ENCODE measurements at regions not wholly inside any gene's neighbourhood (a gene's known extent, or its start where the extent isn't known, plus 50 kb on each side); places are given as distances from the start of the nearest gene placed in this dataset.
"Not testable (repeated sequence)": the region's sequence is repeated elsewhere in the genome, so short reads cannot be mapped to it uniquely, and the experiment has no call there.

GRCh38 chr11:96486890-96487611 is 97.2 kb downstream of the JRKL start:
- TF ChIP-seq CTCF (IDR thresholded peaks at IDR 0.05), result no peak
- ATAC-seq (peak; percentile 70), DNase-seq (peak; percentile 71)
- Histone ChIP-seq H3K27ac (no peak overlapping the region), H3K36me3 (no peaks in the 10 kb centered on the region), H3K4me3 (no peak overlapping the region), H3K4me1 (peaks cover 9% of the 10 kb centered on the region), H3K9me3 (no peaks in the 10 kb centered on the region), H3K27me3 (no peaks in the 10 kb centered on the region)
- intact Hi-C loops (cut with DNase I), result no loop called here

GRCh38 chr11:96488911-96489310 is 99.1 kb downstream of the JRKL start:
- H3K36me3 ChIP-seq; ATAC-seq; H3K9me3 ChIP-seq; H3K4me3 ChIP-seq; H3K27me3 ChIP-seq; H3K4me1 ChIP-seq; DNase-seq; intact Hi-C loops (cut with DNase I); H3K27ac ChIP-seq: not testable (repeated sequence)

DNA sequence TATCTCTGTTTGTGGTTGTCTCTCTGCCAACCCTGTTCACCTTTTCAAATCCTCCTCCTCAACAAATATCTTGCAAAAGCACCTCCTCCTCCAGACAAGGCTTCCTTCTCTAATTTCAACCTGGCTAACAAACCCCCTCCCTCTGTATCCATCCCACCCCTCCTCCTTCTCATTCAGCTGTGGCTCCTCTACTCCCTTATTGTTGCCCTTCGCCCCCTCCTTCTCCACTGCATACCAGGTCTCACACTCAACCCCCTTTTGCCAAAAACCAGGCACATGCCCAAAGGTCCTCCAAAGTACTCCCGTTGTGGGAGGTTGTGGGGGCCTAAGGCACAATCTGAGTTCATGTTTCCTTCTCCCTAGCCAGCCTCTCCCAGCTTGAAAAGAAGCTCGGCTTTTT is 110.6 kb downstream of the JRKL start:
- Histone ChIP-seq H3K27me3 (no peaks in the 10 kb centered on the region), H3K9me3 (no peaks in the 10 kb centered on the region), H3K36me3 (no peaks in the 10 kb centered on the region), H3K27ac (no peak overlapping the region), H3K4me1 (no peaks in the 10 kb centered on the region), H3K4me3 (no peak overlapping the region)
- DNase-seq, result no peak
- no peak for TF ChIP-seq CTCF (IDR thresholded peaks at IDR 0.05)
- intact Hi-C loops (cut with DNase I), result no loop called here
- no peak for ATAC-seq

DNA sequence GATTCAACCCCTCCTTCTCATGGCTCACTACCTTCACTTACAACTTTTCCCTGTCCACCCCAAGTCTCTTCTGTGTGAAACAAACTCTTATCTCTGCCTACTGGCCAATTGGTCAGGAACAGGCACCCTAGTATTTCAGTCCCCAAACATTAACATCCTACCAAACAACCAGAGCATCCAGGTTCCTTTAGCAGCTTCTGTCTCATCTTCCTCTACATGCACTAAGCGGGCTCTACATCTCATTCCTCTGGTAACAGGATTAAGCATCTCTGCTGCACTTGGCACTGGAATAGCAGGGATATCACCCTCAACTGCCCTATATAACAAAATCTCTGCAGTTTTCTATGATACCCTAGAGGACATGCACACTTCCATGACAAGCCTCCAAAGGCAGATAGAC is 116.2 kb downstream of the JRKL start:
- H3K27ac ChIP-seq, result no peak overlapping the region
- no peak for ATAC-seq
- intact Hi-C loops (cut with DNase I), result no loop called here
- H3K36me3 ChIP-seq, result no peaks in the 10 kb centered on the region
- H3K27me3 ChIP-seq, result no peaks in the 10 kb centered on the region
- no peaks in the 10 kb centered on the region for H3K9me3 ChIP-seq
- no peak overlapping the region for H3K4me3 ChIP-seq
- DNase-seq, result no peak
- H3K4me1 ChIP-seq, result no peaks in the 10 kb centered on the region
- no peak for TF ChIP-seq CTCF (IDR thresholded peaks at IDR 0.05)

GRCh38 chr11:96506953-96507354 is 117.1 kb downstream of the JRKL start:
- no peak overlapping the region for H3K4me3 ChIP-seq
- no peaks in the 10 kb centered on the region for H3K36me3 ChIP-seq
- TF ChIP-seq CTCF (IDR thresholded peaks at IDR 0.05), result no peak
- no peaks in the 10 kb centered on the region for H3K9me3 ChIP-seq
- H3K27me3 ChIP-seq, result no peaks in the 10 kb centered on the region
- intact Hi-C loops (cut with DNase I), result no loop called here
- no peak for DNase-seq
- ATAC-seq, result no peak
- H3K27ac ChIP-seq, result no peak overlapping the region
- no peaks in the 10 kb centered on the region for H3K4me1 ChIP-seq

GRCh38 chr11:96508861-96509260 is 119.0 kb downstream of the JRKL start:
- Histone ChIP-seq H3K27ac (no peak overlapping the region), H3K4me1 (no peaks in the 10 kb centered on the region), H3K27me3 (no peaks in the 10 kb centered on the region), H3K4me3 (no peak overlapping the region), H3K36me3 (no peaks in the 10 kb centered on the region), H3K9me3 (no peaks in the 10 kb centered on the region)
- DNase-seq, result no peak
- intact Hi-C loops (cut with DNase I), result no loop called here
- no peak for TF ChIP-seq CTCF (IDR thresholded peaks at IDR 0.05)
- ATAC-seq, result no peak

Measured in upper lobe of right lung (tissue), 1 donor.